Mesendoderm (in vitro differentiated cells): ENCODE measurements at regions not wholly inside any gene's neighbourhood (a gene's known extent, or its start where the extent isn't known, plus 50 kb on each side); places are given as distances from the start of the nearest gene placed in this dataset.

Experiments
- DNase-seq: peaks from one replicate; pipeline ENCODE4 v3.0.0; 2013
- H2AK5ac ChIP-seq: 2 replicates; pipeline ENCODE4 v1.6.1; 2013; ENCODE audit warnings: low read length, inconsistent platforms
- H2BK120ac ChIP-seq: 2 replicates; pipeline ENCODE4 v1.6.1; 2013; ENCODE audit warnings: low read depth, mild to moderate bottlenecking, low read length, moderate library complexity, mixed read lengths
- H2BK15ac ChIP-seq: replicated peaks from 2 replicates; pipeline ENCODE4 v1.6.1; 2013; ENCODE audit warnings: low read depth, mild to moderate bottlenecking, moderate library complexity
- H2BK5ac ChIP-seq: 2 replicates; pipeline ENCODE4 v1.6.1; 2013; ENCODE audit warnings: low read length, inconsistent platforms
- H3K18ac ChIP-seq: 2 replicates; pipeline ENCODE4 v1.6.1; 2013; ENCODE audit warnings: mild to moderate bottlenecking, low read length, mixed read lengths
- H3K23ac ChIP-seq: one replicate; pipeline ENCODE4 v1.6.1; 2013; ENCODE audit warnings: low read length
- H3K27ac ChIP-seq: 2 replicates; pipeline ENCODE4 v1.5.1; 2013; ENCODE audit warnings: low read depth, mild to moderate bottlenecking, inconsistent platforms, low read length, moderate library complexity
- H3K27me3 ChIP-seq: 2 replicates; pipeline ENCODE4 v1.6.1; 2013; ENCODE audit warnings: low read length, control low read depth, mild to moderate bottlenecking, inconsistent platforms; ENCODE audit not compliant: insufficient read depth, poor library complexity
- H3K36me3 ChIP-seq: 2 replicates; pipeline ENCODE4 v1.6.1; 2013; ENCODE audit warnings: low read length, inconsistent platforms; ENCODE audit not compliant: control insufficient read depth, insufficient read depth
- H3K4ac ChIP-seq: one replicate; pipeline ENCODE4 v1.6.1; 2013; ENCODE audit warnings: low read depth, mild to moderate bottlenecking, low read length, moderate library complexity
- H3K4me1 ChIP-seq: 2 replicates; pipeline ENCODE4 v1.6.1; 2013; ENCODE audit warnings: low read depth, low read length, inconsistent platforms; ENCODE audit not compliant: control insufficient read depth
- H3K4me2 ChIP-seq: 2 replicates; pipeline ENCODE4 v1.6.1; 2013; ENCODE audit warnings: low read length
- H3K4me3 ChIP-seq: 2 replicates; pipeline ENCODE4 v1.5.1; 2013; ENCODE audit warnings: mild to moderate bottlenecking, low read length
- H3K56ac ChIP-seq: one replicate; pipeline ENCODE4 v1.6.1; 2013; ENCODE audit warnings: low read length
- H3K79me1 ChIP-seq: 2 replicates; pipeline ENCODE4 v1.6.1; 2013; ENCODE audit warnings: low read length, inconsistent platforms
- H3K79me2 ChIP-seq: 2 replicates; pipeline ENCODE4 v1.6.1; 2013; ENCODE audit warnings: mild to moderate bottlenecking, low read length; ENCODE audit not compliant: control insufficient read depth, insufficient read depth
- H3K9ac ChIP-seq: 2 replicates; pipeline ENCODE4 v1.6.1; 2013; ENCODE audit warnings: low read length, inconsistent platforms
- H4K5ac ChIP-seq: one replicate; pipeline ENCODE4 v1.6.1; 2013; ENCODE audit warnings: low read length
- H4K8ac ChIP-seq: one replicate; pipeline ENCODE4 v1.6.1; 2013; ENCODE audit warnings: low read depth, mild to moderate bottlenecking, control low read depth, low read length, moderate library complexity
- WGBS: extraction: QIAGEN DNeasy Blood & Tissue Kit; methylation state at CpG from one replicate; pipeline ENCODE4 v1.1.7; 2013; ENCODE audit warnings: low lambda C conversion rate, missing lambda C conversion rate; ENCODE audit not compliant: insufficient coverage; ENCODE audit errors: extremely low coverage; 5-methylcytosine and 5-hydroxymethylcytosine counted together

- Histone ChIP-seq H3K79me2 (no peaks in the 10 kb centered on the region), H3K27ac (no peak overlapping the region), H3K27me3 (no peaks in the 10 kb centered on the region), H2AK5ac (no peak overlapping the region), H3K36me3 (no peaks in the 10 kb centered on the region), H3K23ac (no peak overlapping the region), H3K79me1 (no peaks in the 10 kb centered on the region), H4K8ac (no peak overlapping the region), H3K18ac (no peak overlapping the region), H3K9ac (no peak overlapping the region), H3K56ac (no peak overlapping the region), H3K4me2 (no peak overlapping the region), H2BK15ac (no peak overlapping the region), H3K4ac (no peak overlapping the region), H2BK120ac (no peak overlapping the region), H3K4me3 (no peak overlapping the region), H3K4me1 (no peaks in the 10 kb centered on the region), H2BK5ac (no peak overlapping the region), H4K5ac (no peak overlapping the region)
- no CpG with 5 or more reads among the region's 4 CpGs for WGBS
- no peak for DNase-seq
Observed at GRCh38 chr2:129689653-129690448, 289.6 kb upstream of the RAB6C start.

- DNase-seq, result no peak
- Histone ChIP-seq H3K4me1 (no peaks in the 10 kb centered on the region), H3K27ac (no peak overlapping the region), H2BK15ac (no peak overlapping the region), H3K56ac (no peak overlapping the region), H3K36me3 (no peaks in the 10 kb centered on the region), H3K18ac (no peak overlapping the region), H2BK5ac (no peak overlapping the region), H3K23ac (no peak overlapping the region), H3K27me3 (no peaks in the 10 kb centered on the region), H3K79me1 (no peaks in the 10 kb centered on the region), H2AK5ac (no peak overlapping the region), H3K9ac (no peak overlapping the region), H3K4me3 (no peak overlapping the region), H2BK120ac (no peak overlapping the region), H4K5ac (no peak overlapping the region), H3K4ac (no peak overlapping the region), H3K4me2 (no peak overlapping the region), H3K79me2 (no peaks in the 10 kb centered on the region), H4K8ac (no peak overlapping the region)
- whole genome bisulfite sequencing, result no CpG with 5 or more reads among the region's 3 CpGs
Observed at GRCh38 chr2:129695496-129695895, 284.0 kb upstream of the RAB6C start.

GRCh38 chr2:129698593-129698992 is 280.9 kb upstream of the RAB6C start:
- H3K4me2 ChIP-seq, result no peak overlapping the region
- H3K4me3 ChIP-seq, result no peak overlapping the region
- no peak for DNase-seq
- no peak overlapping the region for H2BK120ac ChIP-seq
- no peaks in the 10 kb centered on the region for H3K79me2 ChIP-seq
- H4K8ac ChIP-seq, result no peak overlapping the region
- H2AK5ac ChIP-seq, result no peak overlapping the region
- no peaks in the 10 kb centered on the region for H3K36me3 ChIP-seq
- H3K56ac ChIP-seq, result no peak overlapping the region
- H3K27me3 ChIP-seq, result no peaks in the 10 kb centered on the region
- H4K5ac ChIP-seq, result no peak overlapping the region
- H3K23ac ChIP-seq, result no peak overlapping the region
- H3K4ac ChIP-seq, result no peak overlapping the region
- no CpG with 5 or more reads among the region's 3 CpGs for WGBS
- no peak overlapping the region for H3K18ac ChIP-seq
- H3K27ac ChIP-seq, result no peak overlapping the region
- no peaks in the 10 kb centered on the region for H3K79me1 ChIP-seq
- no peak overlapping the region for H3K9ac ChIP-seq
- no peak overlapping the region for H2BK15ac ChIP-seq
- no peak overlapping the region for H2BK5ac ChIP-seq
- no peaks in the 10 kb centered on the region for H3K4me1 ChIP-seq

- no peak overlapping the region for H3K23ac ChIP-seq
Observed at GRCh38 chr2:129699781-129700573, 279.5 kb upstream of the RAB6C start.

GRCh38 chr2:129702416-129703176 is 276.9 kb upstream of the RAB6C start:
- H3K79me1 ChIP-seq, result no peaks in the 10 kb centered on the region
- H3K9ac ChIP-seq, result no peak overlapping the region
- no peaks in the 10 kb centered on the region for H3K79me2 ChIP-seq
- no CpG with 5 or more reads among the region's 4 CpGs for WGBS
- no peak overlapping the region for H3K18ac ChIP-seq
- no peak overlapping the region for H3K4me3 ChIP-seq
- no peak overlapping the region for H3K27ac ChIP-seq
- H3K36me3 ChIP-seq, result no peaks in the 10 kb centered on the region
- no peaks in the 10 kb centered on the region for H3K27me3 ChIP-seq
- no peak overlapping the region for H2BK15ac ChIP-seq
- H3K4me1 ChIP-seq, result no peaks in the 10 kb centered on the region
- H4K5ac ChIP-seq, result no peak overlapping the region
- no peak overlapping the region for H4K8ac ChIP-seq
- no peak overlapping the region for H3K23ac ChIP-seq
- H3K4me2 ChIP-seq, result no peak overlapping the region
- no peak overlapping the region for H2AK5ac ChIP-seq
- H2BK5ac ChIP-seq, result no peak overlapping the region
- no peak for DNase-seq
- no peak overlapping the region for H3K56ac ChIP-seq
- H2BK120ac ChIP-seq, result no peak overlapping the region
- H3K4ac ChIP-seq, result no peak overlapping the region

More at GRCh38 chr2:129699781-129700573, 279.5 kb upstream of the RAB6C start:
- H3K4me2 ChIP-seq, result no peak overlapping the region
- DNase-seq, result no peak
- H3K4me3 ChIP-seq, result no peak overlapping the region
- no peak overlapping the region for H3K27ac ChIP-seq
- no peak overlapping the region for H3K56ac ChIP-seq
- H3K4me1 ChIP-seq, result no peaks in the 10 kb centered on the region
- no peak overlapping the region for H3K4ac ChIP-seq
- H4K8ac ChIP-seq, result no peak overlapping the region
- no peaks in the 10 kb centered on the region for H3K79me1 ChIP-seq
- H2BK120ac ChIP-seq, result no peak overlapping the region
- H3K36me3 ChIP-seq, result no peaks in the 10 kb centered on the region
- no peak overlapping the region for H3K9ac ChIP-seq
- WGBS, result no CpG with 5 or more reads among the region's 10 CpGs
- H3K18ac ChIP-seq, result no peak overlapping the region
- H4K5ac ChIP-seq, result no peak overlapping the region
- H2BK5ac ChIP-seq, result no peak overlapping the region
- no peak overlapping the region for H2BK15ac ChIP-seq
- no peak overlapping the region for H2AK5ac ChIP-seq
- no peaks in the 10 kb centered on the region for H3K27me3 ChIP-seq
- H3K79me2 ChIP-seq, result no peaks in the 10 kb centered on the region
